ENCODE measurements at regions not wholly inside any gene's neighbourhood (a gene's known extent, or its start where the extent isn't known, plus 50 kb on each side); places are given as distances from the start of the nearest gene placed in this dataset.

GRCh38 chr9:24899463-24899862, 353.8 kb upstream of the IZUMO3 start:
- TF ChIP-seq FOXM1 (IDR thresholded peaks at IDR 0.05; ENCODE audit: borderline replicate concordance) (no peak), PKNOX1 (IDR thresholded peaks at IDR 0.05) (no peak), SP1 (IDR thresholded peaks at IDR 0.05) (no peak), BHLHE40 (IDR thresholded peaks at IDR 0.05; ENCODE audit: borderline replicate concordance) (no peak), CTBP1 (IDR thresholded peaks at IDR 0.05; ENCODE audit: borderline replicate concordance) (no peak), HDGF (IDR thresholded peaks at IDR 0.05; ENCODE audit: borderline replicate concordance) (no peak), ZNF384 (IDR thresholded peaks at IDR 0.05) (no peak), FOXK2 (IDR thresholded peaks at IDR 0.05) (no peak), SUZ12 (IDR thresholded peaks at IDR 0.05) (no peak), NFRKB (IDR thresholded peaks at IDR 0.05) (no peak), ELF4 (IDR thresholded peaks at IDR 0.05) (no peak), FOXA1 (IDR thresholded peaks at IDR 0.05) (no peak), LEF1 (IDR thresholded peaks at IDR 0.05; ENCODE audit: borderline replicate concordance) (no peak)

All from HEK293T (cell line).